ENCODE measurements at regions not wholly inside any gene's neighbourhood (a gene's known extent, or its start where the extent isn't known, plus 50 kb on each side); places are given as distances from the start of the nearest gene placed in this dataset.
"Not testable (repeated sequence)": the region's sequence is repeated elsewhere in the genome, so short reads cannot be mapped to it uniquely, and the experiment has no call there.

GRCh38 chr14:106023411-106023810, 497.0 kb downstream of the TMEM121 start:
- no peak overlapping the region for H3K4me3 ChIP-seq (ENCODE audit: control insufficient read depth, low read depth, low read length)
- no peak for TF ChIP-seq CTCF (IDR thresholded peaks at IDR 0.05; ENCODE audit: control insufficient read depth, insufficient read depth, low read depth, low read length, missing control alignments)
- no peak for DNase-seq (ENCODE audit: low read depth)

- no peak for DNase-seq (ENCODE audit: low read depth)
- no peak for TF ChIP-seq CTCF (IDR thresholded peaks at IDR 0.05; ENCODE audit: control insufficient read depth, insufficient read depth, low read depth, low read length, missing control alignments)
These were observed 498.7 kb downstream of the TMEM121 start for GRCh38 chr14:106024983-106025604.

GRCh38 chr14:106026026-106026425, 499.6 kb downstream of the TMEM121 start:
- no peak for TF ChIP-seq CTCF (IDR thresholded peaks at IDR 0.05; ENCODE audit: control insufficient read depth, insufficient read depth, low read depth, low read length, missing control alignments)
- H3K4me3 ChIP-seq (ENCODE audit: control insufficient read depth, low read depth, low read length), result no peak overlapping the region
- no peak for DNase-seq (ENCODE audit: low read depth)

More at GRCh38 chr14:106024983-106025604, 498.7 kb downstream of the TMEM121 start:
- H3K4me3 ChIP-seq (ENCODE audit: control insufficient read depth, low read depth, low read length), result no peak overlapping the region

GRCh38 chr14:106027759-106028158, 501.4 kb downstream of the TMEM121 start:
- H3K4me3 ChIP-seq (ENCODE audit: control insufficient read depth, low read depth, low read length); DNase-seq (ENCODE audit: low read depth): not testable (repeated sequence)

- no peak for TF ChIP-seq CTCF (IDR thresholded peaks at IDR 0.05; ENCODE audit: control insufficient read depth, insufficient read depth, low read depth, low read length, missing control alignments)
- no peak for DNase-seq (ENCODE audit: low read depth)
- no peak overlapping the region for H3K4me3 ChIP-seq (ENCODE audit: control insufficient read depth, low read depth, low read length)
These were observed 503.6 kb downstream of the TMEM121 start for GRCh38 chr14:106029959-106030358.

- no peak for TF ChIP-seq CTCF (IDR thresholded peaks at IDR 0.05; ENCODE audit: control insufficient read depth, insufficient read depth, low read depth, low read length, missing control alignments)
- H3K4me3 ChIP-seq (ENCODE audit: control insufficient read depth, low read depth, low read length), result no peak overlapping the region
- no peak for DNase-seq (ENCODE audit: low read depth)
These were observed 511.0 kb downstream of the TMEM121 start for GRCh38 chr14:106037380-106037779.

- TF ChIP-seq CTCF (IDR thresholded peaks at IDR 0.05; ENCODE audit: control insufficient read depth, insufficient read depth, low read depth, low read length, missing control alignments), result no peak
- H3K4me3 ChIP-seq (ENCODE audit: control insufficient read depth, low read depth, low read length), result no peak overlapping the region
- no peak for DNase-seq (ENCODE audit: low read depth)
These were observed 511.9 kb downstream of the TMEM121 start for GRCh38 chr14:106038263-106038662.
